ENCODE measurements at regions not wholly inside any gene's neighbourhood (a gene's known extent, or its start where the extent isn't known, plus 50 kb on each side); places are given as distances from the start of the nearest gene placed in this dataset.

GRCh38 chr2:147577998-147578380 is 266.8 kb upstream of the ACVR2A start:
- TF ChIP-seq CTCF (tag by site-specific recombination; IDR thresholded peaks at IDR 0.05) (no peak), ZNF114 (tag by site-specific recombination; IDR thresholded peaks at IDR 0.05) (no peak), ZNF48 (tag by site-specific recombination; IDR thresholded peaks at IDR 0.05) (no peak), ZNF747 (tag by site-specific recombination; IDR thresholded peaks at IDR 0.05) (no peak), ZNF175 (tag by site-specific recombination; IDR thresholded peaks at IDR 0.05) (no peak)

All from HEK293 (cell line).